Smooth muscle cell (in vitro differentiated cells): ENCODE measurements at regions not wholly inside any gene's neighbourhood (a gene's known extent, or its start where the extent isn't known, plus 50 kb on each side); places are given as distances from the start of the nearest gene placed in this dataset.
A peak's percentile ranks its signal among the peaks of the same experiment; 100 is the strongest.

Source experiments
- DNase-seq: peaks from one replicate; lab custom pipeline; 2025; ENCODE audit not compliant: unreplicated experiment; lab: John Stamatoyannopoulos, UW
- H2AFZ ChIP-seq: fragments of 200-600 bp; sonication (generic); 2 replicates; pipeline ENCODE4 v1.6.0; 2016; ENCODE audit warnings: antibody characterized with exemption, low read depth, mild to moderate bottlenecking
- H3F3A ChIP-seq: fragments of 200-600 bp; sonication (generic); 2 replicates; pipeline ENCODE4 v1.6.0; 2017; ENCODE audit warnings: antibody characterized with exemption, low read depth
- H3K27ac ChIP-seq: fragments of 200-600 bp; sonication (generic); 2 replicates; pipeline ENCODE4 v1.5.1; 2016; ENCODE audit warnings: low read depth, mild to moderate bottlenecking
- H3K27me3 ChIP-seq: fragments of 200-600 bp; sonication (generic); 2 replicates; pipeline ENCODE4 v1.6.1; 2016; ENCODE audit warnings: low read depth, mild to moderate bottlenecking
- H3K36me3 ChIP-seq: fragments of 200-600 bp; sonication (generic); 2 replicates; pipeline ENCODE4 v1.5.1; 2016; ENCODE audit warnings: low read depth
- H3K4me1 ChIP-seq: fragments of 200-600 bp; sonication (generic); 2 replicates; pipeline ENCODE4 v1.5.1; 2016; ENCODE audit warnings: low read depth
- H3K4me2 ChIP-seq: fragments of 200-600 bp; sonication (generic); 2 replicates; pipeline ENCODE4 v1.6.0; 2016; ENCODE audit warnings: mild to moderate bottlenecking
- H3K4me3 ChIP-seq: fragments of 200-600 bp; sonication (generic); 2 replicates; pipeline ENCODE4 v1.5.1; 2016; ENCODE audit warnings: mild to moderate bottlenecking
- H3K79me2 ChIP-seq: fragments of 200-600 bp; sonication (generic); 2 replicates; pipeline ENCODE4 v1.6.0; 2016; ENCODE audit warnings: low read depth, mild to moderate bottlenecking
- H3K9ac ChIP-seq: fragments of 200-600 bp; sonication (generic); 2 replicates; pipeline ENCODE4 v1.6.0; 2016; ENCODE audit warnings: low read depth
- H3K9me3 ChIP-seq: fragments of 200-600 bp; sonication (generic); replicated peaks from 2 replicates; pipeline ENCODE4 v1.5.1; 2016; ENCODE audit warnings: low read depth
- H4K20me1 ChIP-seq: fragments of 200-600 bp; sonication (generic); 2 replicates; pipeline ENCODE4 v1.6.0; 2016; ENCODE audit warnings: low read depth
- CTCF ChIP-seq: fragments of 200-600 bp; sonication (generic); IDR thresholded peaks from 2 replicates; pipeline ENCODE4 v1.5.1; 2017; ENCODE audit warnings: borderline replicate concordance, mild to moderate bottlenecking, antibody characterized with exemption; ENCODE audit not compliant: insufficient read depth, poor library complexity, severe bottlenecking
- WGBS: methylation state at CpG from one replicate; pipeline ENCODE4 v1.1.7; 2016; ENCODE audit warnings: low lambda C conversion rate; 5-methylcytosine and 5-hydroxymethylcytosine counted together

GRCh38 chr5:21237461-21237860 is 1249.5 kb upstream of the CDH18 start:
- Histone ChIP-seq H3K27me3 (no peaks in the 10 kb centered on the region), H4K20me1 (no peaks in the 10 kb centered on the region), H2AFZ (peak overlapping the region; percentile 8), H3K79me2 (no peaks in the 10 kb centered on the region), H3K4me2 (peak overlapping the region; percentile 52), H3K4me3 (no peak overlapping the region), H3K27ac (peak overlapping the region; percentile 83), H3F3A (no peaks in the 10 kb centered on the region), H3K9ac (peak overlapping the region; percentile 8), H3K36me3 (no peaks in the 10 kb centered on the region), H3K9me3 (no peaks in the 10 kb centered on the region), H3K4me1 (no peaks in the 10 kb centered on the region)
- TF ChIP-seq CTCF = no peak
- WGBS = 40% methylated on average over 1 of the region's 1 CpG
- DNase-seq = no peak

- H3K36me3 ChIP-seq = no peaks in the 10 kb centered on the region
- no peak overlapping the region for H3K4me3 ChIP-seq
- WGBS = 11% methylated on average over 2 of the region's 2 CpGs
- H3F3A ChIP-seq = no peaks in the 10 kb centered on the region
- no peaks in the 10 kb centered on the region for H3K79me2 ChIP-seq
- no peaks in the 10 kb centered on the region for H3K27me3 ChIP-seq
- no peaks in the 10 kb centered on the region for H3K9me3 ChIP-seq
- no peak for TF ChIP-seq CTCF
- peak overlapping the region; percentile 83 for H3K27ac ChIP-seq
- peak overlapping the region; percentile 8 for H3K9ac ChIP-seq
- peak overlapping the region; percentile 52 for H3K4me2 ChIP-seq
- peak overlapping the region; percentile 8 for H2AFZ ChIP-seq
- no peaks in the 10 kb centered on the region for H3K4me1 ChIP-seq
- no peaks in the 10 kb centered on the region for H4K20me1 ChIP-seq
- DNase-seq = no peak
Observed at GRCh38 chr5:21236971-21237427, 1249.0 kb upstream of the CDH18 start.

- no peaks in the 10 kb centered on the region for H3K4me1 ChIP-seq
- H3F3A ChIP-seq = no peaks in the 10 kb centered on the region
- peak overlapping the region; percentile 83 for H3K27ac ChIP-seq
- H3K27me3 ChIP-seq = no peaks in the 10 kb centered on the region
- no peak overlapping the region for H3K4me3 ChIP-seq
- WGBS = 85% methylated on average over 1 of the region's 1 CpG
- no peaks in the 10 kb centered on the region for H3K79me2 ChIP-seq
- H3K9me3 ChIP-seq = no peaks in the 10 kb centered on the region
- no peak for DNase-seq
- H3K36me3 ChIP-seq = no peaks in the 10 kb centered on the region
- no peak overlapping the region for H3K4me2 ChIP-seq
- H4K20me1 ChIP-seq = no peaks in the 10 kb centered on the region
- no peak overlapping the region for H3K9ac ChIP-seq
- no peak overlapping the region for H2AFZ ChIP-seq
- no peak for TF ChIP-seq CTCF
Observed at GRCh38 chr5:21236104-21236503, 1248.1 kb upstream of the CDH18 start.
